SK-N-SH treated with all-trans-retinoic acid at 6 μM for 48 hours (cell line): ENCODE measurements at regions not wholly inside any gene's neighbourhood (a gene's known extent, or its start where the extent isn't known, plus 50 kb on each side); places are given as distances from the start of the nearest gene placed in this dataset.

Source experiments
- ATAC-seq: fragments of 200-7000 bp; cut with Tn5 transposase; 3 replicates; pipeline ENCODE4 v1.9.1; 2020; ENCODE audit warnings: mild to moderate bottlenecking, moderate library complexity
- ARNTL ChIP-seq: fragments of 450-650 bp; formaldehyde crosslinking; IDR thresholded peaks from 2 replicates; pipeline ENCODE4 v1.5.0; 2020; ENCODE audit warnings: low read depth, mild to moderate bottlenecking, moderate library complexity, borderline replicate concordance
- CSDC2 ChIP-seq: fragments of 250-450 bp; sonication (Bioruptor Pico); IDR thresholded peaks from 2 replicates; pipeline ENCODE4 v1.5.0; 2020; ENCODE audit warnings: mild to moderate bottlenecking, moderate library complexity
- OSR1 ChIP-seq: fragments of 250-450 bp; sonication (Bioruptor Pico); IDR thresholded peaks from 2 replicates; pipeline ENCODE4 v1.8.0; 2022; ENCODE audit warnings: moderate library complexity, mild to moderate bottlenecking, inconsistent platforms
- PPARA ChIP-seq: fragments of 250-450 bp; sonication (Bioruptor Pico); IDR thresholded peaks from 2 replicates; pipeline ENCODE4 v1.5.0; 2020; ENCODE audit warnings: mild to moderate bottlenecking, borderline replicate concordance
- RARB ChIP-seq: fragments of 250-450 bp; sonication (Bioruptor Pico); IDR thresholded peaks from 2 replicates; pipeline ENCODE4 v1.8.0; 2021; ENCODE audit warnings: mild to moderate bottlenecking, moderate library complexity
- SNAI2 ChIP-seq: fragments of 250-450 bp; sonication (Bioruptor Pico); IDR thresholded peaks from 2 replicates; pipeline ENCODE4 v1.5.0; 2020; ENCODE audit warnings: mild to moderate bottlenecking, moderate library complexity
- TCF4 ChIP-seq: fragments of 250-450 bp; sonication (Bioruptor Pico); IDR thresholded peaks from 2 replicates; pipeline ENCODE4 v1.8.0; 2021; ENCODE audit warnings: mild to moderate bottlenecking, moderate library complexity, borderline replicate concordance
- TOX ChIP-seq: fragments of 250-450 bp; sonication (Bioruptor Pico); IDR thresholded peaks from 2 replicates; pipeline ENCODE4 v1.8.0; 2021; ENCODE audit warnings: mild to moderate bottlenecking, moderate library complexity, borderline replicate concordance
- ZC3H10 ChIP-seq: fragments of 250-450 bp; sonication (Bioruptor Pico); IDR thresholded peaks from 2 replicates; pipeline ENCODE4 v1.5.1; 2021; ENCODE audit warnings: mild to moderate bottlenecking, moderate library complexity
- ZNF565 ChIP-seq: fragments of 450-650 bp; formaldehyde crosslinking; conservative IDR thresholded peaks from 2 replicates; pipeline ENCODE4 v1.5.0; 2020; ENCODE audit warnings: low read depth, mild to moderate bottlenecking, moderate library complexity
- ZNF70 ChIP-seq: fragments of 450-650 bp; formaldehyde crosslinking; IDR thresholded peaks from 2 replicates; pipeline ENCODE4 v1.5.0; 2020; ENCODE audit warnings: mild to moderate bottlenecking, moderate library complexity
- TF ChIP-seq, protein P1 (sequence below): fragments of 250-450 bp; sonication (Bioruptor Pico); IDR thresholded peaks from 2 replicates; pipeline ENCODE4 v1.5.1; 2020; ENCODE audit warnings: low read depth, mild to moderate bottlenecking, moderate library complexity
- TF ChIP-seq, protein P2 (sequence below): fragments of 250-450 bp; sonication (Bioruptor Pico); IDR thresholded peaks from 2 replicates; pipeline ENCODE4 v1.5.1; 2021; ENCODE audit warnings: mild to moderate bottlenecking, moderate library complexity
- TF ChIP-seq, protein P3 (sequence below): fragments of 250-450 bp; sonication (Bioruptor Pico); IDR thresholded peaks from 2 replicates; pipeline ENCODE4 v1.8.0; 2020; ENCODE audit warnings: mild to moderate bottlenecking, moderate library complexity, borderline replicate concordance
- TF ChIP-seq, protein P4 (sequence below): fragments of 250-450 bp; sonication (Bioruptor Pico); IDR thresholded peaks from 2 replicates; pipeline ENCODE4 v1.8.0; 2021; ENCODE audit warnings: low read depth, mild to moderate bottlenecking, moderate library complexity, borderline replicate concordance
- TF ChIP-seq, protein P5 (sequence below): fragments of 250-450 bp; sonication (Bioruptor Pico); IDR thresholded peaks from 2 replicates; pipeline ENCODE4 v1.5.0; 2020; ENCODE audit warnings: mild to moderate bottlenecking, moderate library complexity

DNA sequence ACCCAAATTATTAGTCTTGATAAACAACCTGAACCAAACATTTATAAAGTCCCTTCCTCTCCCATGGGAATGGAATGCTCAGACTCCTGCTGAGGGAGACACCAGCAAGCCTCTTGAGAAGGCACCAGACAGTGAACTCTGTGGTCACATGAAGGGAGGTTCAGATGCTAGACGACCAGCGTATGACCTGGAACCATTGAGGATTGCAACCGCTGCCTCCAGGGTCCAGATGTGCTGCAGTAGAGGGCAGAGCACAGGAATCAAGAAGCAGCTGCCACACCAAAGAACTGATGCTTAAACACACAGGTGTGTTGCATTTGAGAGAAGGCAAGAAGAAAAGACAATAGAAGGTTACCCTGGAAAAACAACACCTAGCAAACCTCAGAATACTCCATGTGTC lies 592.4 kb downstream of the AACS start:
- TF ChIP-seq, protein P1, sequence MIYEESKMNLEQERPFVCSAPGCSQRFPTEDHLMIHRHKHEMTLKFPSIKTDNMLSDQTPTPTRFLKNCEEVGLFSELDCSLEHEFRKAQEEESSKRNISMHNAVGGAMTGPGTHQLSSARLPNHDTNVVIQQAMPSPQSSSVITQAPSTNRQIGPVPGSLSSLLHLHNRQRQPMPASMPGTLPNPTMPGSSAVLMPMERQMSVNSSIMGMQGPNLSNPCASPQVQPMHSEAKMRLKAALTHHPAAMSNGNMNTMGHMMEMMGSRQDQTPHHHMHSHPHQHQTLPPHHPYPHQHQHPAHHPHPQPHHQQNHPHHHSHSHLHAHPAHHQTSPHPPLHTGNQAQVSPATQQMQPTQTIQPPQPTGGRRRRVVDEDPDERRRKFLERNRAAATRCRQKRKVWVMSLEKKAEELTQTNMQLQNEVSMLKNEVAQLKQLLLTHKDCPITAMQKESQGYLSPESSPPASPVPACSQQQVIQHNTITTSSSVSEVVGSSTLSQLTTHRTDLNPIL (CRISPR knock-in tag) = no peak
- TF ChIP-seq, protein P2, sequence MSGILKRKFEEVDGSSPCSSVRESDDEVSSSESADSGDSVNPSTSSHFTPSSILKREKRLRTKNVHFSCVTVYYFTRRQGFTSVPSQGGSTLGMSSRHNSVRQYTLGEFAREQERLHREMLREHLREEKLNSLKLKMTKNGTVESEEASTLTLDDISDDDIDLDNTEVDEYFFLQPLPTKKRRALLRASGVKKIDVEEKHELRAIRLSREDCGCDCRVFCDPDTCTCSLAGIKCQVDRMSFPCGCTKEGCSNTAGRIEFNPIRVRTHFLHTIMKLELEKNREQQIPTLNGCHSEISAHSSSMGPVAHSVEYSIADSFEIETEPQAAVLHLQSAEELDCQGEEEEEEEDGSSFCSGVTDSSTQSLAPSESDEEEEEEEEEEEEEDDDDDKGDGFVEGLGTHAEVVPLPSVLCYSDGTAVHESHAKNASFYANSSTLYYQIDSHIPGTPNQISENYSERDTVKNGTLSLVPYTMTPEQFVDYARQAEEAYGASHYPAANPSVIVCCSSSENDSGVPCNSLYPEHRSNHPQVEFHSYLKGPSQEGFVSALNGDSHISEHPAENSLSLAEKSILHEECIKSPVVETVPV (CRISPR knock-in tag) = no peak
- TF ChIP-seq TCF4 (CRISPR knock-in tag) = no peak
- TF ChIP-seq, protein P3, sequence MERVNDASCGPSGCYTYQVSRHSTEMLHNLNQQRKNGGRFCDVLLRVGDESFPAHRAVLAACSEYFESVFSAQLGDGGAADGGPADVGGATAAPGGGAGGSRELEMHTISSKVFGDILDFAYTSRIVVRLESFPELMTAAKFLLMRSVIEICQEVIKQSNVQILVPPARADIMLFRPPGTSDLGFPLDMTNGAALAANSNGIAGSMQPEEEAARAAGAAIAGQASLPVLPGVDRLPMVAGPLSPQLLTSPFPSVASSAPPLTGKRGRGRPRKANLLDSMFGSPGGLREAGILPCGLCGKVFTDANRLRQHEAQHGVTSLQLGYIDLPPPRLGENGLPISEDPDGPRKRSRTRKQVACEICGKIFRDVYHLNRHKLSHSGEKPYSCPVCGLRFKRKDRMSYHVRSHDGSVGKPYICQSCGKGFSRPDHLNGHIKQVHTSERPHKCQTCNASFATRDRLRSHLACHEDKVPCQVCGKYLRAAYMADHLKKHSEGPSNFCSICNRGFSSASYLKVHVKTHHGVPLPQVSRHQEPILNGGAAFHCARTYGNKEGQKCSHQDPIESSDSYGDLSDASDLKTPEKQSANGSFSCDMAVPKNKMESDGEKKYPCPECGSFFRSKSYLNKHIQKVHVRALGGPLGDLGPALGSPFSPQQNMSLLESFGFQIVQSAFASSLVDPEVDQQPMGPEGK (CRISPR knock-in tag) = no peak
- TF ChIP-seq ZNF70 (CRISPR knock-in tag) = no peak
- TF ChIP-seq, protein P4, sequence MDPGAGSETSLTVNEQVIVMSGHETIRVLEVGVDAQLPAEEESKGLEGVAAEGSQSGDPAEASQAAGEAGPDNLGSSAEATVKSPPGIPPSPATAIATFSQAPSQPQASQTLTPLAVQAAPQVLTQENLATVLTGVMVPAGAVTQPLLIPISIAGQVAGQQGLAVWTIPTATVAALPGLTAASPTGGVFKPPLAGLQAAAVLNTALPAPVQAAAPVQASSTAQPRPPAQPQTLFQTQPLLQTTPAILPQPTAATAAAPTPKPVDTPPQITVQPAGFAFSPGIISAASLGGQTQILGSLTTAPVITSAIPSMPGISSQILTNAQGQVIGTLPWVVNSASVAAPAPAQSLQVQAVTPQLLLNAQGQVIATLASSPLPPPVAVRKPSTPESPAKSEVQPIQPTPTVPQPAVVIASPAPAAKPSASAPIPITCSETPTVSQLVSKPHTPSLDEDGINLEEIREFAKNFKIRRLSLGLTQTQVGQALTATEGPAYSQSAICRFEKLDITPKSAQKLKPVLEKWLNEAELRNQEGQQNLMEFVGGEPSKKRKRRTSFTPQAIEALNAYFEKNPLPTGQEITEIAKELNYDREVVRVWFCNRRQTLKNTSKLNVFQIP (CRISPR knock-in tag) = no peak
- no peak for TF ChIP-seq RARB (CRISPR knock-in tag)
- no peak for TF ChIP-seq ARNTL (CRISPR knock-in tag)
- TF ChIP-seq CSDC2 (CRISPR knock-in tag) = no peak
- TF ChIP-seq ZNF565 (CRISPR knock-in tag) = no peak
- TF ChIP-seq ZC3H10 = no peak
- no peak for TF ChIP-seq OSR1 (CRISPR knock-in tag)
- TF ChIP-seq, protein P5, sequence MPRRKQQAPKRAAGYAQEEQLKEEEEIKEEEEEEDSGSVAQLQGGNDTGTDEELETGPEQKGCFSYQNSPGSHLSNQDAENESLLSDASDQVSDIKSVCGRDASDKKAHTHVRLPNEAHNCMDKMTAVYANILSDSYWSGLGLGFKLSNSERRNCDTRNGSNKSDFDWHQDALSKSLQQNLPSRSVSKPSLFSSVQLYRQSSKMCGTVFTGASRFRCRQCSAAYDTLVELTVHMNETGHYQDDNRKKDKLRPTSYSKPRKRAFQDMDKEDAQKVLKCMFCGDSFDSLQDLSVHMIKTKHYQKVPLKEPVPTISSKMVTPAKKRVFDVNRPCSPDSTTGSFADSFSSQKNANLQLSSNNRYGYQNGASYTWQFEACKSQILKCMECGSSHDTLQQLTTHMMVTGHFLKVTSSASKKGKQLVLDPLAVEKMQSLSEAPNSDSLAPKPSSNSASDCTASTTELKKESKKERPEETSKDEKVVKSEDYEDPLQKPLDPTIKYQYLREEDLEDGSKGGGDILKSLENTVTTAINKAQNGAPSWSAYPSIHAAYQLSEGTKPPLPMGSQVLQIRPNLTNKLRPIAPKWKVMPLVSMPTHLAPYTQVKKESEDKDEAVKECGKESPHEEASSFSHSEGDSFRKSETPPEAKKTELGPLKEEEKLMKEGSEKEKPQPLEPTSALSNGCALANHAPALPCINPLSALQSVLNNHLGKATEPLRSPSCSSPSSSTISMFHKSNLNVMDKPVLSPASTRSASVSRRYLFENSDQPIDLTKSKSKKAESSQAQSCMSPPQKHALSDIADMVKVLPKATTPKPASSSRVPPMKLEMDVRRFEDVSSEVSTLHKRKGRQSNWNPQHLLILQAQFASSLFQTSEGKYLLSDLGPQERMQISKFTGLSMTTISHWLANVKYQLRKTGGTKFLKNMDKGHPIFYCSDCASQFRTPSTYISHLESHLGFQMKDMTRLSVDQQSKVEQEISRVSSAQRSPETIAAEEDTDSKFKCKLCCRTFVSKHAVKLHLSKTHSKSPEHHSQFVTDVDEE (CRISPR knock-in tag) = no peak
- no peak for TF ChIP-seq TOX (CRISPR knock-in tag)
- TF ChIP-seq SNAI2 (CRISPR knock-in tag) = no peak
- no peak for ATAC-seq

DNA sequence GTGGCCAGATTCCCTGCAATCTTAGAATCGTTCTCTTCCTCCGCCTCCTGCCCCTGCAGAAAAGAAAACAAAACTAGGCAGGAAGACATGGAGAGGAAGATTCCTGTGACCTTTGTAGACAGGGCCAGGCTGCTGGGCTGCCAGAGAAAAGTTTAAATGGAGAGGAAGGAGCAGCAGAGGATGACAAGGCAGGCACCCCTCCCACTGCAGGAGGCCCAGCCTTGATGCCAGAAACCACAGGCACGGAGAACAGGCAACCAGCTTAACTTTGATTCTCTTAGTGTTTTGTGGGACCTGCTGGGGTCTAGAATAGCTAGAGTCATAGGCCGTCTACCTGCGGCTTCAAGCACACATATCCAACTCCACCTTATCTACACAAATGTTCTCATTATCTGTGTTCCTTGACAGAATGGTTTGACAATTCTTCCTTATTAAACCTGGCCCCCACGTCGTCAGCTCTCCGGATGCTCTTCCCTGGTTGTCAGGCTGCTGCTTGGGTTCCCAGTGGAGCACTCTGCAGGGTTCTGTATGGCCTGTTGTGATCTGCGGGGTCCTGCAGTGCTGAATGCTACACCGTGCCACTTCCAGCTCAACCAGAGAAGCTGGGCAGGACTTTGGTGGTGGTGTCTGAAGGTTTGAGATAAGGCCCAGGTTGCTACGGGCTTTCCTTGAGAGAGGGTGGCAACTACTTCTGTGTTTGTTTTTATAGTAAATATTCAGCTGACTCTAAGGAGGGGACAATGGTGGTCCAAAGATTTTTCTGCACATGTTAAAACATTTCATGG lies 609.5 kb downstream of the AACS start:
- no peak for TF ChIP-seq TCF4 (CRISPR knock-in tag)
- TF ChIP-seq PPARA (CRISPR knock-in tag) = no peak
- no peak for TF ChIP-seq ZNF70 (CRISPR knock-in tag)
- TF ChIP-seq, protein P5 (CRISPR knock-in tag) = no peak

More for the DNA sequence above, 609.5 kb downstream of the AACS start:
- no peak for ATAC-seq
